HepG2 (cell line): ENCODE measurements at regions not wholly inside any gene's neighbourhood (a gene's known extent, or its start where the extent isn't known, plus 50 kb on each side); places are given as distances from the start of the nearest gene placed in this dataset.

Experiments used
- ARNTL ChIP-seq: sonication (generic); formaldehyde crosslinking; IDR thresholded peaks from 2 replicates; pipeline ENCODE4 v1.4.0; 2020; ENCODE audit warnings: mild to moderate bottlenecking, missing genetic modification reagents
- CREB3 ChIP-seq: sonication (generic); formaldehyde crosslinking; IDR thresholded peaks from 2 replicates; pipeline ENCODE4 v1.5.0; 2020; ENCODE audit warnings: missing genetic modification reagents
- CSRNP1 ChIP-seq: sonication (generic); formaldehyde crosslinking; IDR thresholded peaks from 2 replicates; pipeline ENCODE4 v1.8.1; 2023; ENCODE audit warnings: mild to moderate bottlenecking, missing genetic modification reagents
- FOXA1 ChIP-seq, 2 experiments: fragments of 450-650 bp in 1 of 2; sonication (generic) in 1 of 2; formaldehyde crosslinking in 1 of 2; IDR thresholded peaks; 2 replicates each; pipeline versions ENCODE4 v1.4.0 to v1.6.1; 2016 to 2020; ENCODE audit warnings: missing genetic modification reagents in 1 of 2
- HDAC1 ChIP-seq: sonication (generic); formaldehyde crosslinking; IDR thresholded peaks from 2 replicates; pipeline ENCODE4 v1.5.1; 2020; ENCODE audit warnings: mild to moderate bottlenecking, missing genetic modification reagents
- KLF13 ChIP-seq: sonication (generic); formaldehyde crosslinking; IDR thresholded peaks from 2 replicates; pipeline ENCODE4 v1.4.0; 2020; ENCODE audit warnings: mild to moderate bottlenecking, missing genetic modification reagents
- MED8 ChIP-seq: sonication (generic); formaldehyde crosslinking; IDR thresholded peaks from 2 replicates; pipeline ENCODE4 v1.8.1; 2023; ENCODE audit warnings: mild to moderate bottlenecking, missing genetic modification reagents; ENCODE audit not compliant: insufficient replicate concordance
- MEIS1 ChIP-seq: sonication (generic); formaldehyde crosslinking; IDR thresholded peaks from 2 replicates; pipeline ENCODE4 v1.9.0; 2021; ENCODE audit warnings: mild to moderate bottlenecking, missing genetic modification reagents, moderate library complexity, borderline replicate concordance
- NFKBIZ ChIP-seq: IDR thresholded peaks from 2 replicates; pipeline ENCODE4 v1.6.1; 2018; ENCODE audit warnings: missing genetic modification reagents, missing compliant biosample characterization
- PRMT3 ChIP-seq: sonication (generic); formaldehyde crosslinking; IDR thresholded peaks from 2 replicates; pipeline ENCODE4 v1.8.1; 2022; ENCODE audit warnings: low read depth, mild to moderate bottlenecking, moderate library complexity, missing genetic modification reagents, borderline replicate concordance
- RAD51 ChIP-seq: fragments of 450-650 bp; IDR thresholded peaks from 2 replicates; pipeline ENCODE4 v1.6.1; 2016; ENCODE audit warnings: borderline replicate concordance
- RELA ChIP-seq: sonication (generic); formaldehyde crosslinking; IDR thresholded peaks from 2 replicates; pipeline ENCODE4 v1.4.0; 2020; ENCODE audit warnings: missing genetic modification reagents
- ZNF256 ChIP-seq: sonication (generic); formaldehyde crosslinking; conservative IDR thresholded peaks from 2 replicates; pipeline ENCODE4 v1.4.0; 2020; ENCODE audit warnings: missing genetic modification reagents
- ZNF280B ChIP-seq: sonication (generic); formaldehyde crosslinking; IDR thresholded peaks from 2 replicates; pipeline ENCODE4 v1.5.0; 2020; ENCODE audit warnings: missing genetic modification reagents, mild to moderate bottlenecking, borderline replicate concordance
- ZNF432 ChIP-seq: sonication (generic); formaldehyde crosslinking; IDR thresholded peaks from 2 replicates; pipeline ENCODE4 v1.5.0; 2020; ENCODE audit warnings: missing genetic modification reagents, mild to moderate bottlenecking, borderline replicate concordance
- ZNF569 ChIP-seq: sonication (generic); formaldehyde crosslinking; IDR thresholded peaks from 2 replicates; pipeline ENCODE4 v1.5.0; 2020; ENCODE audit warnings: mild to moderate bottlenecking, missing genetic modification reagents, moderate library complexity, borderline replicate concordance
- ZNF646 ChIP-seq: sonication (generic); formaldehyde crosslinking; IDR thresholded peaks from 2 replicates; pipeline ENCODE4 v1.9.0; 2021; ENCODE audit warnings: mild to moderate bottlenecking, missing genetic modification reagents
- ZNF839 ChIP-seq: sonication (generic); formaldehyde crosslinking; IDR thresholded peaks from 2 replicates; pipeline ENCODE4 v1.4.0; 2020; ENCODE audit warnings: missing genetic modification reagents, mild to moderate bottlenecking, borderline replicate concordance

DNA sequence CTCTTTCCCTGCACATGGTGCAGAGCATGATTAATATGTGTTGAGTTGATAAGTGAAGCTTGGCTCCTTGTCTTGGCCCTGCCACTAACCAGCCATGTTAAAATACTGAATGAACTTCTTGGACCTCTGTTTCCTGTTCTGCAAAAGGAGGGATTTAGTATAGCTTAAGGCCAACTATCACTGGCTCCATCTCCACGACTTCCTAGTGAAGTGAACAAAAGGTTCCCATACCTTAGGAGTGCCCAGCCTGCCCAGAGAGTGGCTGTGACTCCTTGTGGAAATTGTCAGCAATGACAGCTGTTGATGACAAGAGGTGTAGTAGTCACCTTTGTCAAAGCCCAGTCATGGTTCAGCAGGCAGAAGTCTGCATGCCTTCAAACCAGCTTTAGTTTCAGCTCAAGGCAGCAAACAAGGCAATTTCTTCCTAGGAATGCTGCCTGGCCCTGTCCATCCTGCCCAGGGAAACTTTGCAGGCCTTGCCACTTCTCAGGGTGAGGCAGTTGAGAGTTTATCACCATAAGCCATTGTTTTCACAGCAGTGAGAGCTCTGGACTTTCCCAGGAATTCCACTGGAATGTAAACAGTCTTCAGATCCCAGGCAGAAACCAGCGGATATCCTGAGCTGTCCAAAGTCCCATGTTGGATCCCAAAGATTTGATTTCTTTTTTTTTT, 169.7 kb upstream of the TNFAIP3 start (continued):
- no peak for TF ChIP-seq CSRNP1 (CRISPR knock-in tag)
- no peak for TF ChIP-seq ZNF256 (CRISPR knock-in tag)
- no peak for TF ChIP-seq ZNF646
- peak; percentile 61; the same call in 1 of the 2 replicates for TF ChIP-seq ARNTL (CRISPR knock-in tag)
- no peak for TF ChIP-seq ZNF569 (CRISPR knock-in tag)
- TF ChIP-seq MEIS1 (CRISPR knock-in tag): 0 out of 2 replicates have a peak, but pooled peaks have one; percentile 56
- 0 out of 2 replicates have a peak, but pooled peaks have one; percentile 72 for TF ChIP-seq RELA (CRISPR knock-in tag)
- no peak for TF ChIP-seq RAD51
- no peak for TF ChIP-seq PRMT3
- TF ChIP-seq ZNF839 (CRISPR knock-in tag): no peak
- no peak for TF ChIP-seq ZNF432
- TF ChIP-seq ZNF280B (CRISPR knock-in tag): no peak
- peak; percentile 87 for TF ChIP-seq HDAC1 (CRISPR knock-in tag)
- TF ChIP-seq NFKBIZ (CRISPR knock-in tag): no peak
- TF ChIP-seq KLF13: no peak
- TF ChIP-seq FOXA1 (IDR thresholded peaks at IDR 0.05): no peak
- peak; percentile 91 for TF ChIP-seq FOXA1 (CRISPR knock-in tag; IDR thresholded peaks at IDR 0.05)
- TF ChIP-seq CREB3: no peak
- peak; percentile 6 for TF ChIP-seq MED8 (CRISPR knock-in tag)
